ENCODE measurements at regions not wholly inside any gene's neighbourhood (a gene's known extent, or its start where the extent isn't known, plus 50 kb on each side); places are given as distances from the start of the nearest gene placed in this dataset.
"Not testable (repeated sequence)": the region's sequence is repeated elsewhere in the genome, so short reads cannot be mapped to it uniquely, and the experiment has no call there.

DNA sequence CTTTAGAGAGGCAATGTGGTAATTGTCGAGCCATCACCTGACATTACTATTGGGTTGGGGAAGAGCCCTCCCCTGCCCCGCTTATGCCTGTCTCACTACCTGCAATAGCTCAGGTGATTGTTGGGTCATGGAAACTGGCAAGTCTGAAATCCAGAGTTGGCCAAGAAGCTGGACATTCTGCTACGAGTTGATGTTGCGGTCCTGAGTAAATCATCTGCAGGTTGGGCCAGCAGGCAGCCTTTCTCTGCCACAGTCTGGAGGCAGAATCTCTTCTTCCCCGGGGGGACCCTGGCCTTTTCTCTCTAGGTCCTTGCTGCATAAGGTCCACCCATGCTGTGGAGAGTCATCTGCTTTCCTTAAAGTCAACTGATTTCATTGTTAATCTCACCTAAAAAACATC lies 142.4 kb downstream of the THBS2 start:
- DNase-seq: no peak
- in situ Hi-C loops (cut with HindIII; ENCODE audit: low pct_ligation_motif_present, low pct_unique_long_range_greater_than_20kb, low sequenced_read_pairs): no loop called here

- in situ Hi-C loops (cut with HindIII; ENCODE audit: low pct_ligation_motif_present, low pct_unique_long_range_greater_than_20kb, low sequenced_read_pairs): no loop called here
- DNase-seq: no peak
Measured at GRCh38 chr6:169109411-169110220, 144.0 kb downstream of the THBS2 start.

GRCh38 chr6:169108753-169109152 lies 144.9 kb downstream of the THBS2 start:
- DNase-seq: no peak
- in situ Hi-C loops (cut with HindIII; ENCODE audit: low pct_ligation_motif_present, low pct_unique_long_range_greater_than_20kb, low sequenced_read_pairs): no loop called here

DNA sequence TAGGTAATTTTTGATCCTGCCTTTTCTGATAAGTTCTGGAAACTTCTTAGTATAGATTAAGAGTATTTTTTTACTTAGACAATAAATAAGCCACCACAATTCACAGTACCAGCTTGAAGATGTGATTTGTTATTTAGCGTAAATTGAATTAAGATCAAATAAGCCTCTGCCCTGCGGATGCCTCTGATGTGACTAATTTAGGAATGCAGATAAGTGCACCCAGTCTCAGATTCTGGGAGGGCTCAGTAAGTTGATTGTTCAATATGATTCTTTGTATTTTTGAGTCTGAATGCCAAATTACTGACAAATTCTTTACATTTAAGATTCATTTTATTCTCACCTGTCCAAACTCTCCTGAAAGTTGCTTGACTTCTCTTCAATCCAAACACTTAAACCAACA lies 147.5 kb downstream of the THBS2 start:
- in situ Hi-C loops (cut with HindIII; ENCODE audit: low pct_ligation_motif_present, low pct_unique_long_range_greater_than_20kb, low sequenced_read_pairs): no loop called here
- DNase-seq: no peak

GRCh38 chr6:169101981-169102380 lies 151.7 kb downstream of the THBS2 start:
- in situ Hi-C loops (cut with HindIII; ENCODE audit: low pct_ligation_motif_present, low pct_unique_long_range_greater_than_20kb, low sequenced_read_pairs): no loop called here
- DNase-seq: no peak

- in situ Hi-C loops (cut with HindIII; ENCODE audit: low pct_ligation_motif_present, low pct_unique_long_range_greater_than_20kb, low sequenced_read_pairs): no loop called here
- no peak for DNase-seq
Measured at GRCh38 chr6:169101036-169101805, 152.4 kb downstream of the THBS2 start.

GRCh38 chr6:169099411-169100202 lies 154.0 kb downstream of the THBS2 start:
- in situ Hi-C loops (cut with HindIII; ENCODE audit: low pct_ligation_motif_present, low pct_unique_long_range_greater_than_20kb, low sequenced_read_pairs): no loop called here
- peak; percentile 17 for DNase-seq

GRCh38 chr6:169098651-169099050 lies 155.0 kb downstream of the THBS2 start:
- in situ Hi-C loops (cut with HindIII; ENCODE audit: low pct_ligation_motif_present, low pct_unique_long_range_greater_than_20kb, low sequenced_read_pairs); DNase-seq: not testable (repeated sequence)

DNA sequence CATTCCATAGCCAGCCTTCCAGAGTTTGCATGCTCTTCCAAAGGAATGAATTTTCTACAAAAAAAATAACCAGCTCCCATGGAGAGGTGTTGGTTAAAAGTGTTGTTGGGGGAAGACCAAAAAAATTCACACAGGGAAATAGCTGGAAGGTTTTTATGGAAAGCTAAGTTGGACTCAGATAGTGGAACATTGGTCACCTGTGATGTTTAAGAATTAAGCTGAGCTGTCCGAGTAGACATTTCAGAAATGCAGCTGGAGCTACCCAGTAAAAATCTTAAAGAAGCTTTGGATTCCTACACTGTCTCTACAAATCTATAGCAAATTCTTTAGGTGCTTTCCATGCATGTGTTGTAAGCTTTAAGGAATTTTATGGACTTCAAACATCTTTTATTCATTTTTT lies 155.5 kb downstream of the THBS2 start:
- in situ Hi-C loops (cut with HindIII; ENCODE audit: low pct_ligation_motif_present, low pct_unique_long_range_greater_than_20kb, low sequenced_read_pairs): no loop called here

GRCh38 chr6:169097381-169097959 lies 156.2 kb downstream of the THBS2 start:
- in situ Hi-C loops (cut with HindIII; ENCODE audit: low pct_ligation_motif_present, low pct_unique_long_range_greater_than_20kb, low sequenced_read_pairs): no loop called here
- peak; percentile 63 for DNase-seq

More for the DNA sequence above, 155.5 kb downstream of the THBS2 start:
- no peak for DNase-seq

DNA sequence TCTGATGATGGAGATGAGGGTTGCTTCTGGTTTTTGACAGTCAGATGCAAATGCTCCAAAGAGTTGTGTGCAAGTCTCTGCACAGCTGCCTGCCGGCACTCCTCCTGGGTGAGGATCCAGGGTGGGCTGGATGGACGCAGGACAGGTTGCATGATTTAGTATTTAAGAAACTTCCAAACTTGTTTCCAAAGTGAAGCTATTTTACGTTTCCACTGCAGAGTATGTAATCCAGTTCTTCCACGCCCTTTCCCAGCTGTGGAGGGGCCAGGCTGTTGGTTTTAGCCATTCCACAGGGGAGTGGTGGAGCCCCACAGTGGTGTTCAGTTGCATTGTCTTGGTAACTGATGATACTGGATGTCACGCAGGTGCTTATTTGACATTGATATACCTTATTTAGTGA lies 157.3 kb downstream of the THBS2 start:
- in situ Hi-C loops (cut with HindIII; ENCODE audit: low pct_ligation_motif_present, low pct_unique_long_range_greater_than_20kb, low sequenced_read_pairs): no loop called here
- no peak for DNase-seq

DNA sequence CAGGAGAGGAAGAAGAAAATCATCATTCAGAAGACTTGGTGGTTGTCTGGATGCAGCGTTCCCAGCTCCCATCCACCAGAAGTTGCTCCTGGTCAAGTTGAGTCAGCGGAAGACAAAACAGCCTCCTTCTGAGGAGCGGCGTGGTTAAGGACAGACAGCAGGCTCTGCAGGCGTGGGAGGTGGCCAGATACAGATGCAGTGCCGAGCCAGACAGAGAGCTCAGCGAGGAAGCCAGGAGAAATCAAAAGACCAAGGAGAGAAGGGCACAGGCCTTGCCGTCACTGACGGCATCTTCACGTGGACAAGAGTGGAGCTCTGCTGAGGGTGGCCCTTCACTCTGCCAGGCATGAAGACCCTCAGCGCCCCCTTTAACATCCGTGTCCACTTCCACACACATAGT lies 158.5 kb downstream of the THBS2 start:
- in situ Hi-C loops (cut with HindIII; ENCODE audit: low pct_ligation_motif_present, low pct_unique_long_range_greater_than_20kb, low sequenced_read_pairs): no loop called here
- no peak for DNase-seq

DNA sequence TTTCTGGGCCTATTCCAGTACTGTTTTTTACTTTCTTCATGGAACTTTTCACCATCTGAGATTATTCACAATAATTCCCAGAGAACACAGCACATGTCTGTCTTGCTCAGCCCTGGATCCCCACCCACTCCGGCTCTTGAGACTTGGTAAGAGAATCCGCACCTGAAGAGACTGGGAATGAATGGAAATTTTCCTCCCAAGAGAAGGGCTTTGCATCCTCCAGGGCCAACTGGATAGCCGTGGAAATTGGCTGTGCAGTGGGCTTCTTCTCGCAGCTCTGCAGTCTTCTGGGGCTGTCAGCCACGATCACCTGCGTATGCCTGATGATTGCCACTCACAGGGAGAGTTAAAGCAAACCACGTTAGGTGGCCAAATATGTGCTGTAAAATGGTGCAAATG lies 159.1 kb downstream of the THBS2 start:
- in situ Hi-C loops (cut with HindIII; ENCODE audit: low pct_ligation_motif_present, low pct_unique_long_range_greater_than_20kb, low sequenced_read_pairs): no loop called here
- DNase-seq: no peak

DNA sequence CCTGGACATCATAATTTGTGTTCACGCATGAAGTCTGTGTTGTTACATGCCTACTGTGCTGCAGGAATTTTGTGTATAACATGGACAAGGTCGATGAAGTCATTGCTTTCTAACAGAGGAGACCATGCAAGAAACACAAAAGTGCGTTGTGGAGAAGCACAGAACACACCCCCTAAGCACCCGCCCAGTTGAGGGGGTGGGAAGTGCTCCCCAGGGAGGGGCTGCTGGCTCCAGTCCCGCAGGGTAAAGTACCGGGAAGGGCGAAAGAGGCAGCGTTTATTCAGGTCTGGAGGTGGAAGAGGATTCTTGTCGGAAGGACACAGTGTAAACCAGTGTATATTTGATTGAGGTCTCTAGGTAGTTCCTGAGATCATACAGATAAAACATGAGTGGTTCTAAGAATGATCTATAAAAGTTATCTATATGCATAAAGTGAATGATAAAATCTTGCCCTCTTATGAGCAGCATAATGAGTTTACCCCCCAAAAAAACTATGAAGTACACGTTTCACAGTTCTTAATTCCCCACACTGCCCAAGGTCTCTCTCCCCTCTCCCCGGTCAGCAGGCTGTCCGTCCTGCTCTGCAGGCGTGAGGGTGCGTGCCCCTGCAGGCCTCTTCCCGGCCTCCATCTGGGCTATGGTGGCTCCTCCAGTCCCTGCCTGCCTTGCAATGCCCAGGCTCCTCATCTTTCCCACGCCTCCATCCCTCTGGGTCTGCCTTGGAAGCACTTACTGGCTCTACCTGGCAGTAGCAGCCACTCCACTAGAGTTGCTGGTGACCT lies 159.7 kb downstream of the THBS2 start:
- in situ Hi-C loops (cut with HindIII; ENCODE audit: low pct_ligation_motif_present, low pct_unique_long_range_greater_than_20kb, low sequenced_read_pairs): no loop called here
- no peak for DNase-seq

- DNase-seq: no peak
- in situ Hi-C loops (cut with HindIII; ENCODE audit: low pct_ligation_motif_present, low pct_unique_long_range_greater_than_20kb, low sequenced_read_pairs): no loop called here
Measured at GRCh38 chr6:169093066-169093723, 160.5 kb downstream of the THBS2 start.

DNA sequence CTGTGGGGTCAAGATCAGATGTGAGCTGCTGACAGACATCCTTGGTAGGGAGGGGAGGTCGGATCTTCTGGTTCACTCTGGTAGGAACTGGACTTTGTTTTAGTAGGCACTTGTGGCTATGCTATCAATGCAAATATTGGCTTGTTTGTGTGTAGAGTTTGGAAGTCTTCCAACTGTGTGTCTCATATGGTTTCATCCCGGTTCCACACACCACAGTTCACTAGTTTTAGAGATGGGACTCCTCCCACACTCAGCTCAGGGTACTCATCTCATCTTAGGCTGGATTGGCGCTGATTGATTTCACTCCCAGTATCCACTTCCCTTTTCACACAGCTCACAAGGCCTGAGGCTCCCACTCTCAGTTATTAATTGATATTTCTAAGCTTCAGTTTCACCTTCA lies 161.3 kb downstream of the THBS2 start:
- in situ Hi-C loops (cut with HindIII; ENCODE audit: low pct_ligation_motif_present, low pct_unique_long_range_greater_than_20kb, low sequenced_read_pairs): no loop called here
- no peak for DNase-seq

DNA sequence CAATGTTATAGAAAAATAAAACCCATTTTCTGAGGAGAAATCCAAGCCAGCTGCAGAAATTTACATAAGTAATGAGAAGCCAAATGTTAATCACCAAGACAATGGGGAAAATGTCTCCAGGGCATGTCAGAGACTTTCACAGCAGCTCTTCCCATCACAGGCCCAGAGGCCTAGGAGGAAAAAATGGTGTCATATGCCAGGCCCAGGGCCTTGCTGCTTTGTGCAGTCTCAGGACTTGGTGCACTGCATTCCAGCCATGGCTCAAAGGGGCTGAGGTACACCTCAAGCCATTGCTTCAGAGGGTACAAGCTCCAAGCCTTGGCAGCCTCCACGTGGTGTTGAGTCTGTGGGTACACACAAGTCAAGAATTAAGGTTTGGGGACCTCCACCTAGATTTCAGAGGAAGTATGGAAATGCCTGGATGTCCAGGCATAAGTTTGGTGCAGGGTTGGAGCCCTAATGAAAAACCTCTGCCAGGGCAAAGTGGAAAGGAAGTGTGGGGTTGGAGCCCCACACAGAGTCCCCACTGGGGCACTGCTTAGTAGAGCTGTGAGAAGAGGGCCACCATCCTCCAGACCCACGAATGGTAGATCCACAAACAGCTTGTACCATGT lies 163.0 kb downstream of the THBS2 start:
- DNase-seq; in situ Hi-C loops (cut with HindIII; ENCODE audit: low pct_ligation_motif_present, low pct_unique_long_range_greater_than_20kb, low sequenced_read_pairs): not testable (repeated sequence)
